Smooth muscle cell (in vitro differentiated cells): ENCODE measurements at regions not wholly inside any gene's neighbourhood (a gene's known extent, or its start where the extent isn't known, plus 50 kb on each side); places are given as distances from the start of the nearest gene placed in this dataset.

ENCODE experiments used
- DNase-seq: peaks from one replicate; lab custom pipeline; 2025; ENCODE audit not compliant: unreplicated experiment; lab: John Stamatoyannopoulos, UW
- H2AFZ ChIP-seq: fragments of 200-600 bp; sonication (generic); 2 replicates; pipeline ENCODE4 v1.6.0; 2016; ENCODE audit warnings: antibody characterized with exemption, low read depth, mild to moderate bottlenecking
- H3F3A ChIP-seq: fragments of 200-600 bp; sonication (generic); 2 replicates; pipeline ENCODE4 v1.6.0; 2017; ENCODE audit warnings: antibody characterized with exemption, low read depth
- H3K27ac ChIP-seq: fragments of 200-600 bp; sonication (generic); 2 replicates; pipeline ENCODE4 v1.5.1; 2016; ENCODE audit warnings: low read depth, mild to moderate bottlenecking
- H3K27me3 ChIP-seq: fragments of 200-600 bp; sonication (generic); 2 replicates; pipeline ENCODE4 v1.6.1; 2016; ENCODE audit warnings: low read depth, mild to moderate bottlenecking
- H3K36me3 ChIP-seq: fragments of 200-600 bp; sonication (generic); 2 replicates; pipeline ENCODE4 v1.5.1; 2016; ENCODE audit warnings: low read depth
- H3K4me1 ChIP-seq: fragments of 200-600 bp; sonication (generic); 2 replicates; pipeline ENCODE4 v1.5.1; 2016; ENCODE audit warnings: low read depth
- H3K4me2 ChIP-seq: fragments of 200-600 bp; sonication (generic); 2 replicates; pipeline ENCODE4 v1.6.0; 2016; ENCODE audit warnings: mild to moderate bottlenecking
- H3K4me3 ChIP-seq: fragments of 200-600 bp; sonication (generic); 2 replicates; pipeline ENCODE4 v1.5.1; 2016; ENCODE audit warnings: mild to moderate bottlenecking
- H3K79me2 ChIP-seq: fragments of 200-600 bp; sonication (generic); 2 replicates; pipeline ENCODE4 v1.6.0; 2016; ENCODE audit warnings: low read depth, mild to moderate bottlenecking
- H3K9ac ChIP-seq: fragments of 200-600 bp; sonication (generic); 2 replicates; pipeline ENCODE4 v1.6.0; 2016; ENCODE audit warnings: low read depth
- H3K9me3 ChIP-seq: fragments of 200-600 bp; sonication (generic); replicated peaks from 2 replicates; pipeline ENCODE4 v1.5.1; 2016; ENCODE audit warnings: low read depth
- H4K20me1 ChIP-seq: fragments of 200-600 bp; sonication (generic); 2 replicates; pipeline ENCODE4 v1.6.0; 2016; ENCODE audit warnings: low read depth
- CTCF ChIP-seq: fragments of 200-600 bp; sonication (generic); IDR thresholded peaks from 2 replicates; pipeline ENCODE4 v1.5.1; 2017; ENCODE audit warnings: borderline replicate concordance, mild to moderate bottlenecking, antibody characterized with exemption; ENCODE audit not compliant: insufficient read depth, poor library complexity, severe bottlenecking
- WGBS: methylation state at CpG from one replicate; pipeline ENCODE4 v1.1.7; 2016; ENCODE audit warnings: low lambda C conversion rate; 5-methylcytosine and 5-hydroxymethylcytosine counted together

GRCh38 chr7:391411-391951, 101.5 kb downstream of the FOXL3 start:
- Histone ChIP-seq H3K9ac (no peak overlapping the region), H3K79me2 (no peaks in the 10 kb centered on the region), H3K4me3 (no peak overlapping the region), H3K27me3 (no peaks in the 10 kb centered on the region), H2AFZ (no peak overlapping the region), H3K27ac (no peak overlapping the region), H3K4me1 (no peaks in the 10 kb centered on the region), H3F3A (no peaks in the 10 kb centered on the region), H3K9me3 (peaks cover 9% of the 10 kb centered on the region), H3K4me2 (no peak overlapping the region), H3K36me3 (no peaks in the 10 kb centered on the region), H4K20me1 (no peaks in the 10 kb centered on the region)
- TF ChIP-seq CTCF = no peak
- DNase-seq = no peak
- WGBS = 84% methylated on average over 26 of the region's 26 CpGs

GRCh38 chr7:391961-392524, 102.1 kb downstream of the FOXL3 start:
- Histone ChIP-seq H3K4me2 (no peak overlapping the region), H3K4me1 (no peaks in the 10 kb centered on the region), H3K79me2 (no peaks in the 10 kb centered on the region), H2AFZ (no peak overlapping the region), H3K4me3 (no peak overlapping the region), H3K36me3 (no peaks in the 10 kb centered on the region), H3K9ac (no peak overlapping the region), H4K20me1 (no peaks in the 10 kb centered on the region), H3F3A (no peaks in the 10 kb centered on the region), H3K9me3 (peaks cover 10% of the 10 kb centered on the region), H3K27ac (no peak overlapping the region), H3K27me3 (no peaks in the 10 kb centered on the region)
- TF ChIP-seq CTCF = no peak
- no peak for DNase-seq
- WGBS = 90% methylated on average over 25 of the region's 25 CpGs

GRCh38 chr7:392822-393221, 102.9 kb downstream of the FOXL3 start:
- Histone ChIP-seq H3K4me3 (no peak overlapping the region), H3K4me1 (no peaks in the 10 kb centered on the region), H3K79me2 (no peaks in the 10 kb centered on the region), H3K4me2 (no peak overlapping the region), H3K36me3 (no peaks in the 10 kb centered on the region), H3F3A (no peaks in the 10 kb centered on the region), H3K27ac (no peak overlapping the region), H2AFZ (no peak overlapping the region), H4K20me1 (no peaks in the 10 kb centered on the region), H3K9ac (no peak overlapping the region), H3K9me3 (peaks cover 10% of the 10 kb centered on the region), H3K27me3 (no peaks in the 10 kb centered on the region)
- 94% methylated on average over 3 of the region's 3 CpGs for WGBS
- DNase-seq = no peak
- TF ChIP-seq CTCF = no peak

GRCh38 chr7:395643-396042, 105.7 kb downstream of the FOXL3 start:
- Histone ChIP-seq H3K36me3 (no peaks in the 10 kb centered on the region), H3F3A (no peaks in the 10 kb centered on the region), H2AFZ (no peak overlapping the region), H3K4me3 (no peak overlapping the region), H3K79me2 (no peaks in the 10 kb centered on the region), H3K4me2 (no peak overlapping the region), H3K9me3 (peaks cover 10% of the 10 kb centered on the region), H3K9ac (no peak overlapping the region), H3K27ac (no peak overlapping the region), H4K20me1 (no peaks in the 10 kb centered on the region), H3K27me3 (no peaks in the 10 kb centered on the region), H3K4me1 (no peaks in the 10 kb centered on the region)
- DNase-seq = no peak
- TF ChIP-seq CTCF = no peak
